GM20000 (cell line): ENCODE measurements at regions not wholly inside any gene's neighbourhood (a gene's known extent, or its start where the extent isn't known, plus 50 kb on each side); places are given as distances from the start of the nearest gene placed in this dataset.

ENCODE experiments used
- DNase-seq: peaks from one replicate; pipeline ENCODE4 v3.0.0; 2012; ENCODE audit warnings: low spot score
- TF ChIP-seq, protein P1 (sequence below): IDR thresholded peaks from 2 replicates; pipeline ENCODE4 v1.5.1; 2012; ENCODE audit warnings: mild to moderate bottlenecking, control low read depth; ENCODE audit errors: extremely low read depth, missing control alignments

DNA sequence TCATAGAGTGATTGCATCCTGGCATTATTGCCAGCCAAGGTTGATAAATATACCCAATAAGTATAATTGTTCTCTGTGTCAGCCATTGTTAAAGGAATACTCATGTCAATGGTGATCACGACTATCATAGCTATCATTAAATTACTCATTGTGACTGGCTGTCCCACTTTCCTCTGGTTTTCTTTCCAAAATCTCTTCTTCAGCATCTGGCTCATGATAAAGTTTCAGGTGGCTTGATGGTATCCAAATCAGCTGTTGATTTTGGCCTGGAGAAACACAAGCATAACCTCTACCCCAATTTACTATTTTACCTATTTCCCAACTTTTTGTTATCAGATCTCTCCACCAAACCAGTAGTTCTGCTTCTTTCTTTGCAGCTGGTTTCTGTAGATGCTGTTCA lies 67.1 kb upstream of the SPIN2A start:
- no peak for DNase-seq

DNA sequence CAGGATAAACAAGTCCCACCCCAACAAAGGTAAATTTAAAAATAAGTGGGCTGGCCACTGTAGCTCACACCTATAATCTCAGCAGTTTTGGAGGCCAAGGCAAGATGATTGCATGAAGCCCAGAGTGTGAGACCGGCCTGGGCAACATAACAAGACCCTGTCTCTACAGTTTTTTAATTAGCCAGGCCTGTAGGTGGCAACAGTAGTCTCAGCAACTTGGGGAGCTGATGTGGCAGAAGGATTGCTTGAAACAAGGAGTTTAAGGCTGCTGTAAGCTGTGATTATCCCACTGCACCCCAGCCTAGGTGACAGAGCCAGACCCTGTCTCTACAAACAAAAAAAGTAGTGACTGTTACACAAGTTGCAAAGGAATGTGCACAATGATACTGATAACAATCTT lies 74.6 kb upstream of the FAAH2 start:
- no peak for DNase-seq
- TF ChIP-seq, protein P1, sequence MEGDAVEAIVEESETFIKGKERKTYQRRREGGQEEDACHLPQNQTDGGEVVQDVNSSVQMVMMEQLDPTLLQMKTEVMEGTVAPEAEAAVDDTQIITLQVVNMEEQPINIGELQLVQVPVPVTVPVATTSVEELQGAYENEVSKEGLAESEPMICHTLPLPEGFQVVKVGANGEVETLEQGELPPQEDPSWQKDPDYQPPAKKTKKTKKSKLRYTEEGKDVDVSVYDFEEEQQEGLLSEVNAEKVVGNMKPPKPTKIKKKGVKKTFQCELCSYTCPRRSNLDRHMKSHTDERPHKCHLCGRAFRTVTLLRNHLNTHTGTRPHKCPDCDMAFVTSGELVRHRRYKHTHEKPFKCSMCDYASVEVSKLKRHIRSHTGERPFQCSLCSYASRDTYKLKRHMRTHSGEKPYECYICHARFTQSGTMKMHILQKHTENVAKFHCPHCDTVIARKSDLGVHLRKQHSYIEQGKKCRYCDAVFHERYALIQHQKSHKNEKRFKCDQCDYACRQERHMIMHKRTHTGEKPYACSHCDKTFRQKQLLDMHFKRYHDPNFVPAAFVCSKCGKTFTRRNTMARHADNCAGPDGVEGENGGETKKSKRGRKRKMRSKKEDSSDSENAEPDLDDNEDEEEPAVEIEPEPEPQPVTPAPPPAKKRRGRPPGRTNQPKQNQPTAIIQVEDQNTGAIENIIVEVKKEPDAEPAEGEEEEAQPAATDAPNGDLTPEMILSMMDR = no peak

More for the DNA sequence above, 67.1 kb upstream of the SPIN2A start:
- TF ChIP-seq, protein P1 = no peak

DNA sequence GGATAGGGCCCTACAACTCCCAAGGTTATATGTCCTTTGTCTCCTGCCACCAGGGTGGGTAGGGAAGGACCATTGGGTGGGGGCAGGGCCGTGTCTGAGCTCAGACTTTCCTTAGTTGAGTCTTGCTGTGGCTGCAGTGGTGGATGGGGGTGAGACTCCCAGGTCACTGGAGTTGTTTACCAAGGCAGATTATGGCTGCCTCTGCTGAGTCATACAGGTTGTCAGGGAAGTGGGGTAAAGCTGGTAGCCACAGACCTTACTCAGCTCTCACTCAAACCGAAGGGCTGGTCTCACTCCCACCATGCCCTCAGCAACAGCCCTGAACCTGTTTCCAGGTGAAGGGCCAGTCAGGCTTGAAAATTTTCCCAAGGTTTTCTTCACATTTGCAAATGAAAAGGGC lies 58.8 kb upstream of the FAAH2 start:
- no peak for DNase-seq

DNA sequence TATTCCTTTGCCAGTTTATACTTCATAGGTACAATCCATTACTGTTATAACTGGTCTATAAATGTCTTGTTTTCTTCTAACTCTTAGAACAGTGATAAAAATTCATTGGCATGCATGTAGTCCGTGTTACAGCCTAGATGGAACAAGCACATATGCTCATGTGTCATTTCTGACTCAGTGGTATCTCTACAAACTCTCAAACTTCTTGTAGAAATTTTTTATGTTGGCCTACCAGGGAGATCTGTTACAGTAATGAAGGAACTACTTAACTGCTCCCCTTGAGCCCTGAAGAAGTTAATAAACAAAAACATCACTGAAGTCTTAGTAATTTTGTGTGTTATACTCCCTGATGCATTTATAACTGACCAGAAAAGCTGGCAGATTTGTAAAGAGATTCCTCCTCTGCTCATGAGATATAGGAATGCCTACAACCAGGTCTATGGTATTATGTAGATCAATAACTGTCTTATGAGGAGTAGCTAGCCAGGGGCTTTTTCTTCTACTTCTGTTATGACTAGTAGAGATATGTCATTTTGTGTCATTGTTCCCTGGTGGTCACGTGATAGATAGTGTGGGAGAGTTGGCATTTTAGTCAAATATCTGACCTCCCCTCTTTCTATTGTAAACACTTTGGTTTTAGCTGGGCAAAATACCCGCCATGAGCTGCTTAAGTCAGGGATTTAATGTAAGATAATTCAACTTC lies 53.7 kb upstream of the FAAH2 start:
- TF ChIP-seq, protein P1 = no peak
- peak; percentile 4 for DNase-seq

More for the DNA sequence above, 58.8 kb upstream of the FAAH2 start:
- TF ChIP-seq, protein P1 = no peak
